ENCODE measurements at regions not wholly inside any gene's neighbourhood (a gene's known extent, or its start where the extent isn't known, plus 50 kb on each side); places are given as distances from the start of the nearest gene placed in this dataset.

GRCh38 chr3:31278532-31278931 lies 254.2 kb upstream of the STT3B start:
- no peak for DNase-seq
- TF ChIP-seq CTCF (conservative IDR thresholded peaks at IDR 0.05): no peak
- TF ChIP-seq EZH2 (IDR thresholded peaks at IDR 0.05; ENCODE audit: low read depth): no peak
- POLR2A ChIA-PET (ENCODE audit: unreplicated experiment): no interaction called here
- H3K4me2 ChIP-seq: no peak overlapping the region
- H4K20me1 ChIP-seq (ENCODE audit: insufficient read depth): no peaks in the 10 kb centered on the region
- no peak overlapping the region for H3K27ac ChIP-seq
- intact Hi-C loops (cut with micrococcal nuclease; ENCODE audit: unreplicated experiment): loop anchor here (10.0 kb wide), 1 partner anchor 166 kb away; no protein-coding TSS in a partner anchor
- H3K27me3 ChIP-seq (ENCODE audit: insufficient read depth, low read depth): no peaks in the 10 kb centered on the region
- H3K4me3 ChIP-seq: no peak overlapping the region
- CTCF ChIA-PET: no interaction called here
- no peaks in the 10 kb centered on the region for H3K9me2 ChIP-seq (ENCODE audit: insufficient read depth)
- H2AFZ ChIP-seq: no peak overlapping the region
- BruUV-seq (replicated peaks): no TSS peak
- no peaks in the 10 kb centered on the region for H3K36me3 ChIP-seq (ENCODE audit: low read depth)
- H3K9me3 ChIP-seq (ENCODE audit: insufficient read depth, low read depth): no peaks in the 10 kb centered on the region
- H3F3A ChIP-seq (ENCODE audit: insufficient read depth, low read depth): peaks cover 19% of the 10 kb centered on the region
- no peaks in the 10 kb centered on the region for H3K79me2 ChIP-seq (ENCODE audit: low read depth)
- H3K4me1 ChIP-seq (replicated peaks; ENCODE audit: insufficient read depth): peaks cover 39% of the 10 kb centered on the region

- Histone ChIP-seq H3K9me2 (ENCODE audit: insufficient read depth) (no peaks in the 10 kb centered on the region), H3K4me3 (no peak overlapping the region), H3K4me1 (replicated peaks; ENCODE audit: insufficient read depth) (peaks cover 28% of the 10 kb centered on the region), H3K9me3 (ENCODE audit: insufficient read depth, low read depth) (no peaks in the 10 kb centered on the region), H3K27ac (no peak overlapping the region), H3K36me3 (ENCODE audit: low read depth) (no peaks in the 10 kb centered on the region), H3K27me3 (ENCODE audit: insufficient read depth, low read depth) (no peaks in the 10 kb centered on the region), H4K20me1 (ENCODE audit: insufficient read depth) (no peaks in the 10 kb centered on the region), H2AFZ (no peak overlapping the region), H3K4me2 (no peak overlapping the region), H3F3A (ENCODE audit: insufficient read depth, low read depth) (peaks cover 12% of the 10 kb centered on the region), H3K79me2 (ENCODE audit: low read depth) (no peaks in the 10 kb centered on the region)
- ChIA-PET CTCF (no interaction called here), POLR2A (ENCODE audit: unreplicated experiment) (no interaction called here)
- no peak for DNase-seq
- no peak for TF ChIP-seq CTCF (conservative IDR thresholded peaks at IDR 0.05)
- TF ChIP-seq EZH2 (IDR thresholded peaks at IDR 0.05; ENCODE audit: low read depth): no peak
- BruUV-seq (replicated peaks): no TSS peak
- intact Hi-C loops (cut with micrococcal nuclease; ENCODE audit: unreplicated experiment): loop anchor here (5.0 kb wide), 3 partner anchors 93 to 517 kb away; no protein-coding TSS in a partner anchor
Observed at GRCh38 chr3:31284776-31285175, 247.9 kb upstream of the STT3B start.

- H3K27me3 ChIP-seq (ENCODE audit: insufficient read depth, low read depth): no peaks in the 10 kb centered on the region
- DNase-seq: no peak
- H2AFZ ChIP-seq: no peak overlapping the region
- BruUV-seq (replicated peaks): no TSS peak
- no peaks in the 10 kb centered on the region for H3K9me3 ChIP-seq (ENCODE audit: insufficient read depth, low read depth)
- H3K9me2 ChIP-seq (ENCODE audit: insufficient read depth): no peaks in the 10 kb centered on the region
- no peak overlapping the region for H3K27ac ChIP-seq
- H3K4me1 ChIP-seq (replicated peaks; ENCODE audit: insufficient read depth): peaks cover 40% of the 10 kb centered on the region
- TF ChIP-seq EZH2 (IDR thresholded peaks at IDR 0.05; ENCODE audit: low read depth): no peak
- TF ChIP-seq CTCF (conservative IDR thresholded peaks at IDR 0.05): no peak
- H3F3A ChIP-seq (ENCODE audit: insufficient read depth, low read depth): peaks cover 12% of the 10 kb centered on the region
- no peak overlapping the region for H3K4me3 ChIP-seq
- intact Hi-C loops (cut with micrococcal nuclease; ENCODE audit: unreplicated experiment): loop anchor here (5.0 kb wide), 3 partner anchors 91 to 519 kb away; no protein-coding TSS in a partner anchor
- ChIA-PET CTCF (no interaction called here), POLR2A (ENCODE audit: unreplicated experiment) (interaction anchor here (1.0 kb wide), 1 partner anchor 135 kb away, joined by 7 read pairs; no protein-coding TSS in a partner anchor)
- H4K20me1 ChIP-seq (ENCODE audit: insufficient read depth): no peaks in the 10 kb centered on the region
- H3K36me3 ChIP-seq (ENCODE audit: low read depth): no peaks in the 10 kb centered on the region
- H3K4me2 ChIP-seq: no peak overlapping the region
- H3K79me2 ChIP-seq (ENCODE audit: low read depth): no peaks in the 10 kb centered on the region
Observed at GRCh38 chr3:31285833-31286486, 246.8 kb upstream of the STT3B start.
